ENCODE measurements at regions not wholly inside any gene's neighbourhood (a gene's known extent, or its start where the extent isn't known, plus 50 kb on each side); places are given as distances from the start of the nearest gene placed in this dataset.

DNA sequence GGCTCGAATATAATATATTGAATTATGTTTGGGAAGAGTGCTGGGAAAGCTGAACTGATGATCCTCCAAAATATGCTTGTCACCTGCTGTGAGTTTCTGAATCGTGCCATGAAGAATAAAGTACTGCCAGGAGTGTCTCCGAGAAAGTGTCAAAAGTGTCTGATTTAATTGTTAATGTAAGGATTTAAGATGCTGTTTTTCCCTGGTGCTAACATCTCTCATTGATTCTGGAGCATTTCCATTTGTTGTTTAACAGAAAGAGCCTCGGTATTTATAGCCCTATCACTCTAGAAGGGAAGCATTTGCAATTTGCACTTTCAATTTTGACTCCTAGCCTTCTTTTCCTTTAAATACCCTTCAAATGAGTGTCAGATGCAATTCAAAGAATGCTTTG, 342.2 kb downstream of the RND3 start:
- H3K4me1 Mint-ChIP-seq (ENCODE audit: low read depth, unreplicated experiment) = peaks cover 52% of the 10 kb centered on the region
- BruUV-seq (replicated peaks) = no TSS peak

GRCh38 chr2:150144546-150145298, 342.7 kb downstream of the RND3 start:
- TF ChIP-seq, protein P1, sequence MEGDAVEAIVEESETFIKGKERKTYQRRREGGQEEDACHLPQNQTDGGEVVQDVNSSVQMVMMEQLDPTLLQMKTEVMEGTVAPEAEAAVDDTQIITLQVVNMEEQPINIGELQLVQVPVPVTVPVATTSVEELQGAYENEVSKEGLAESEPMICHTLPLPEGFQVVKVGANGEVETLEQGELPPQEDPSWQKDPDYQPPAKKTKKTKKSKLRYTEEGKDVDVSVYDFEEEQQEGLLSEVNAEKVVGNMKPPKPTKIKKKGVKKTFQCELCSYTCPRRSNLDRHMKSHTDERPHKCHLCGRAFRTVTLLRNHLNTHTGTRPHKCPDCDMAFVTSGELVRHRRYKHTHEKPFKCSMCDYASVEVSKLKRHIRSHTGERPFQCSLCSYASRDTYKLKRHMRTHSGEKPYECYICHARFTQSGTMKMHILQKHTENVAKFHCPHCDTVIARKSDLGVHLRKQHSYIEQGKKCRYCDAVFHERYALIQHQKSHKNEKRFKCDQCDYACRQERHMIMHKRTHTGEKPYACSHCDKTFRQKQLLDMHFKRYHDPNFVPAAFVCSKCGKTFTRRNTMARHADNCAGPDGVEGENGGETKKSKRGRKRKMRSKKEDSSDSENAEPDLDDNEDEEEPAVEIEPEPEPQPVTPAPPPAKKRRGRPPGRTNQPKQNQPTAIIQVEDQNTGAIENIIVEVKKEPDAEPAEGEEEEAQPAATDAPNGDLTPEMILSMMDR (IDR thresholded peaks at IDR 0.05; ENCODE audit: unreplicated experiment) = no peak
- H3K9me3 Mint-ChIP-seq (ENCODE audit: low read depth, unreplicated experiment) = peaks cover 3% of the 10 kb centered on the region
- CTCF ChIA-PET = interaction anchor here (1.4 kb wide), 1 partner anchor 19 kb away, joined by 3 read pairs; no protein-coding TSS in a partner anchor
- peaks cover 56% of the 10 kb centered on the region for H3K4me1 Mint-ChIP-seq (ENCODE audit: low read depth, unreplicated experiment)
- no peak overlapping the region for H3K4me3 Mint-ChIP-seq (ENCODE audit: low read depth, unreplicated experiment)
- intact Hi-C loops (cut with micrococcal nuclease; ENCODE audit: unreplicated experiment) = loop anchor here (5.0 kb wide), 1 partner anchor 338 kb away; no protein-coding TSS in a partner anchor
- no peak for DNase-seq
- H3K27me3 Mint-ChIP-seq (ENCODE audit: unreplicated experiment) = no peaks in the 10 kb centered on the region
- peaks cover 14% of the 10 kb centered on the region for H3K36me3 Mint-ChIP-seq (ENCODE audit: insufficient read depth, unreplicated experiment)
- BruUV-seq (replicated peaks) = no TSS peak
- peak overlapping the region; percentile 90 for H3K27ac Mint-ChIP-seq (ENCODE audit: unreplicated experiment)

More for the DNA sequence above, 342.2 kb downstream of the RND3 start:
- TF ChIP-seq, protein P1 (IDR thresholded peaks at IDR 0.05; ENCODE audit: unreplicated experiment) = no peak
- intact Hi-C loops (cut with micrococcal nuclease; ENCODE audit: unreplicated experiment) = no loop called here
- CTCF ChIA-PET = interaction anchor here (1.4 kb wide), 1 partner anchor 19 kb away, joined by 3 read pairs; no protein-coding TSS in a partner anchor
- peaks cover 3% of the 10 kb centered on the region for H3K9me3 Mint-ChIP-seq (ENCODE audit: low read depth, unreplicated experiment)
- DNase-seq = no peak
- no peaks in the 10 kb centered on the region for H3K27me3 Mint-ChIP-seq (ENCODE audit: unreplicated experiment)
- H3K36me3 Mint-ChIP-seq (ENCODE audit: insufficient read depth, unreplicated experiment) = peaks cover 14% of the 10 kb centered on the region
- peak overlapping the region; percentile 47 for H3K27ac Mint-ChIP-seq (ENCODE audit: unreplicated experiment)
- no peak overlapping the region for H3K4me3 Mint-ChIP-seq (ENCODE audit: low read depth, unreplicated experiment)

GRCh38 chr2:150143087-150143536, 344.4 kb downstream of the RND3 start:
- DNase-seq = peak; percentile 30
- peak overlapping the region; percentile 90 for H3K27ac Mint-ChIP-seq (ENCODE audit: unreplicated experiment)

DNA sequence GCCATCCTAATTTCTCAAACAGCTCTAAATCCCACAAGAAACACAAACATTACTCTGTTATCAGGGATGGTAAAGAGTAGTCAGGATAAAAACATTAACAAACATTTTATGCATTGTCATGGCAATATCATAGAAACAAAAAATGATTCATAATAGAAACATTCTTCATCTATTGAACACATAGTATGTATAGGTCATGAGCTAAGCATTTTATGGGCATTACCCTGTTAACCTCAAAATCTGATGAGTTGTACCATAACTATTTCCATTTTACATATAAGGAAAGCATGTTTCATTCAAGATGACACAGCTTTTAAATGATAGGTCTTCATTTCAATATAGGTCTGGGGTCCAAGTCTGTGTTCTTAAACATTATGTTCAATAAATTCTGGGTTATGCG, 344.9 kb downstream of the RND3 start:
- CTCF ChIA-PET = interaction anchor here (0.6 to 1.7 kb wide), 10 partner anchors 9 to 333 kb away, joined by 3 to 6 read pairs (median 4); no protein-coding TSS in a partner anchor
- intact Hi-C loops (cut with micrococcal nuclease; ENCODE audit: unreplicated experiment) = loop anchor here (2.0 to 5.0 kb wide), 3 partner anchors 24 to 340 kb away; no protein-coding TSS in a partner anchor
- peaks cover 3% of the 10 kb centered on the region for H3K9me3 Mint-ChIP-seq (ENCODE audit: low read depth, unreplicated experiment)
- H3K4me1 Mint-ChIP-seq (ENCODE audit: low read depth, unreplicated experiment) = peaks cover 72% of the 10 kb centered on the region
- no TSS peak for BruUV-seq (replicated peaks)
- H3K27me3 Mint-ChIP-seq (ENCODE audit: unreplicated experiment) = no peaks in the 10 kb centered on the region
- peaks cover 14% of the 10 kb centered on the region for H3K36me3 Mint-ChIP-seq (ENCODE audit: insufficient read depth, unreplicated experiment)
- peak overlapping the region; percentile 12 for H3K4me3 Mint-ChIP-seq (ENCODE audit: low read depth, unreplicated experiment)
- no peak for DNase-seq
- TF ChIP-seq, protein P1 (IDR thresholded peaks at IDR 0.05; ENCODE audit: unreplicated experiment) = no peak
- peak overlapping the region; percentile 90 for H3K27ac Mint-ChIP-seq (ENCODE audit: unreplicated experiment)

More at GRCh38 chr2:150143087-150143536, 344.4 kb downstream of the RND3 start:
- Mint-ChIP-seq H3K9me3 (ENCODE audit: low read depth, unreplicated experiment) (peaks cover 3% of the 10 kb centered on the region), H3K4me1 (ENCODE audit: low read depth, unreplicated experiment) (peaks cover 66% of the 10 kb centered on the region), H3K27me3 (ENCODE audit: unreplicated experiment) (no peaks in the 10 kb centered on the region), H3K4me3 (ENCODE audit: low read depth, unreplicated experiment) (peak overlapping the region; percentile 50), H3K36me3 (ENCODE audit: insufficient read depth, unreplicated experiment) (peaks cover 14% of the 10 kb centered on the region)
- intact Hi-C loops (cut with micrococcal nuclease; ENCODE audit: unreplicated experiment) = loop anchor here (2.0 to 5.0 kb wide), 3 partner anchors 24 to 339 kb away; no protein-coding TSS in a partner anchor
- TF ChIP-seq, protein P1 (IDR thresholded peaks at IDR 0.05; ENCODE audit: unreplicated experiment) = no peak
- CTCF ChIA-PET = interaction anchor here (0.6 to 1.7 kb wide), 9 partner anchors 10 to 333 kb away, joined by 3 to 6 read pairs (median 4); no protein-coding TSS in a partner anchor
- no TSS peak for BruUV-seq (replicated peaks)

All from Calu3 (cell line).